Stomach (tissue), 8 donors: ENCODE measurements at regions not wholly inside any gene's neighbourhood (a gene's known extent, or its start where the extent isn't known, plus 50 kb on each side); places are given as distances from the start of the nearest gene placed in this dataset.
"Not testable (repeated sequence)": the region's sequence is repeated elsewhere in the genome, so short reads cannot be mapped to it uniquely, and the experiment has no call there.

Experiments used
- DNase-seq, 2 donors: peaks; one replicate each; pipeline versions ENCODE4 v3.0.0 to v3.0.0-alpha.2; 2013 to 2019
- H3K27ac ChIP-seq, 5 donors: fragments of 200-600 bp in 4 of 5; sonication (generic) in 4 of 5; one replicate each; pipeline ENCODE4 v1.5.1; 2013 to 2019; ENCODE audit warnings: mild to moderate bottlenecking in 1 of 5, moderate library complexity in 1 of 5
- H3K27me3 ChIP-seq, 3 donors: fragments of 200-600 bp; sonication (generic); one replicate each; pipeline ENCODE4 v1.5.1; 2017 to 2019; ENCODE audit warnings: mixed run types in 1 of 3
- H3K36me3 ChIP-seq, 4 donors: fragments of 200-600 bp; sonication (generic); 1 replicate in 3 of 4; 2 replicates in 1 of 4; pipeline ENCODE4 v1.5.1; 2016 to 2019
- H3K4me1 ChIP-seq, 4 donors: fragments of 200-600 bp; sonication (generic); one replicate each; pipeline ENCODE4 v1.5.1; 2016 to 2019
- H3K4me3 ChIP-seq, 4 donors: fragments of 200-600 bp; sonication (generic) in 3 of 4; one replicate each; pipeline ENCODE4 v1.5.1; 2016 to 2019; ENCODE audit warnings: mild to moderate bottlenecking in 1 of 4
- H3K9me3 ChIP-seq, 4 donors: fragments of 200-600 bp; sonication (generic); one replicate each; pipeline ENCODE4 v1.5.1; 2016 to 2019
- CTCF ChIP-seq, 7 experiments: fragments of 450-650 bp in 4 of 7; fragments of 200-600 bp in 3 of 7; sonication (generic) in 3 of 7; IDR thresholded peaks; one replicate each; pipeline ENCODE4 v1.5.1; 2016 to 2019; ENCODE audit warnings: antibody characterized with exemption in 7 of 7, control low read depth in 2 of 7, mild to moderate bottlenecking in 1 of 7
- EP300 ChIP-seq: sonication (generic); formaldehyde crosslinking; IDR thresholded peaks from one replicate; pipeline ENCODE4 v1.6.1; 2017; ENCODE audit warnings: antibody characterized with exemption
- POLR2A ChIP-seq, 4 donors: fragments of 450-650 bp; IDR thresholded peaks; one replicate each; pipeline ENCODE4 v1.6.1; 2016; ENCODE audit warnings: antibody characterized with exemption in 4 of 4, control low read depth in 2 of 4, mild to moderate bottlenecking in 1 of 4, moderate library complexity in 1 of 4
- POLR2AphosphoS5 ChIP-seq, 3 donors: sonication (generic); formaldehyde crosslinking; IDR thresholded peaks; one replicate each; pipeline ENCODE4 v1.6.1; 2016; ENCODE audit warnings: antibody characterized with exemption in 3 of 3
- WGBS, 5 donors: extraction: QIAGEN DNeasy Blood & Tissue Kit in 3 of 5; methylation state at CpG; one replicate each; pipeline versions ENCODE4 v1.1.5 to v1.1.7; 2013 to 2018; 5-methylcytosine and 5-hydroxymethylcytosine counted together
- intact Hi-C: fragments of 100-400 bp; cut with DNase I; formaldehyde crosslinking; loops from one replicate; pipeline ENCODE4 v1.15.1; 2023; ENCODE audit warnings: low total_unique reads
- donor health status: healthy with polysubstance abuse.
- donor health status: Bipolar disorder and iron deficiency.
- donor health status: healthy.

DNA sequence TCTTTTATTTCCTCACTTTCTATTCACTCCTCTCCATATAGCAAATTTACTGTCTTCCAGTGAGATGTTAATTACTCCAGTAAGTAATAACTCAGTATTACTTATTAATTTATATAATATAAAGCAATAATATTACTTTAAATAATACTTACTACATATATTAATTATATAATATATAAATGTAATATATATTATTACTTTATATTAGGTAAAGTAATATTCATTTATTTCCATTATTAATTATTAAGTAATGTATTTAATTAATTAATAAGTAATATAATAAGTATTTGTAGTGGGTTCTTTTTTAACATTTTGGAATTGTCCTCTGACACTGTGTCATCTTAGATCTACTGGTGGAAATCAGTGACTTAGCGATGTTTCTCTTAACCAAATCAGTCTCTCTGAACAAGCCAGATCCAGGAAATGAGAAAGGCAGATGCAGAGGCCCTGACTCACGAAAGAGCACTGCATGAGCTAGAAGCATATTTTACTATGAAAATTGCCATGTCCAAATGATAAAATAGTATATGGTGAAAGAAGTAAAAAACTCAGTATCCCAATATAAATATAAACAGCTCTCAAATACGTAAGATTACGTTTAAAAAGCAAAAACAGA lies 115.9 kb downstream of the DSEL start:
- no peaks in the 10 kb centered on the region for H3K27me3 ChIP-seq
- no peaks in the 10 kb centered on the region for H3K4me1 ChIP-seq
- no peaks in the 10 kb centered on the region for H3K36me3 ChIP-seq
- 81 to 87% (median 85%) methylated on average over 4 of the region's 4 CpGs for WGBS, 5 donors
- no peak overlapping the region for H3K27ac ChIP-seq
- DNase-seq, result no peak
- peaks cover 0 to 8% (median 3%) of the 10 kb centered on the region in 4 donors for H3K9me3 ChIP-seq
- no peak for TF ChIP-seq POLR2A (IDR thresholded peaks at IDR 0.05)
- TF ChIP-seq POLR2AphosphoS5 (IDR thresholded peaks at IDR 0.05), result no peak
- TF ChIP-seq EP300, result no peak
- no peak for TF ChIP-seq CTCF (IDR thresholded peaks at IDR 0.05)
- H3K4me3 ChIP-seq, result no peak overlapping the region
- intact Hi-C loops, result no loop called here

- no peaks in the 10 kb centered on the region for H3K27me3 ChIP-seq
- intact Hi-C loops, result no loop called here
- H3K27ac ChIP-seq, result no peak overlapping the region
- H3K36me3 ChIP-seq, result no peaks in the 10 kb centered on the region
- no peak for TF ChIP-seq EP300
- no peak for TF ChIP-seq POLR2A (IDR thresholded peaks at IDR 0.05)
- TF ChIP-seq CTCF (IDR thresholded peaks at IDR 0.05), result no peak
- no peak overlapping the region for H3K4me3 ChIP-seq
- WGBS, 5 donors, result 29 to 56% (median 36%) methylated on average over 3 of the region's 3 CpGs
- H3K4me1 ChIP-seq, result no peaks in the 10 kb centered on the region
- H3K9me3 ChIP-seq, result no peaks in the 10 kb centered on the region
- no peak for DNase-seq
These were observed 130.5 kb downstream of the DSEL start for GRCh38 chr18:67386032-67386431.

DNA sequence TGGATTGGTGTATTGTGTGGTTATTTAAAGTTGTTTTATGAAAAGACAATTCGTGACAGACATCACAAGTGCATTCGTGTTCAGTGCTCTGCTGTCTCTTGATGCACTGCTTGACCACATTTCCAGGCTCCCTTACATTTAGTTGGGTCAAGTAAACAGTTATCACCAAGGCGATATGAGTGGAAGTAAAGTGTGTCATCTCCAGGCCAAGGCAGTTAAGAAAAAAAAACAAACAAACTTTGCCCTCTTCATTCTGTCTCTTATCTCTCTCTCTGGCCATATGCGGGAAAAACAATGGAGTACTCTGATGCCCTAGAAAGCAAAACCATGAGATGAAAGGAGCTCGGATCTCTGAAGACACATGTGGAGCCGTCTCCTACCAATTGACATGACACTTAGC lies 131.1 kb downstream of the DSEL start:
- H3K27ac ChIP-seq, result no peak overlapping the region
- no peak for DNase-seq
- intact Hi-C loops, result no loop called here
- H3K4me3 ChIP-seq, result no peak overlapping the region
- no peaks in the 10 kb centered on the region for H3K27me3 ChIP-seq
- H3K9me3 ChIP-seq, result no peaks in the 10 kb centered on the region
- WGBS, 5 donors, result 20 to 47% (median 29%) methylated on average over 6 of the region's 6 CpGs
- no peaks in the 10 kb centered on the region for H3K4me1 ChIP-seq
- no peaks in the 10 kb centered on the region for H3K36me3 ChIP-seq
- TF ChIP-seq EP300, result no peak
- TF ChIP-seq POLR2A (IDR thresholded peaks at IDR 0.05), result no peak
- no peak for TF ChIP-seq POLR2AphosphoS5 (IDR thresholded peaks at IDR 0.05)
- no peak for TF ChIP-seq CTCF (IDR thresholded peaks at IDR 0.05)

DNA sequence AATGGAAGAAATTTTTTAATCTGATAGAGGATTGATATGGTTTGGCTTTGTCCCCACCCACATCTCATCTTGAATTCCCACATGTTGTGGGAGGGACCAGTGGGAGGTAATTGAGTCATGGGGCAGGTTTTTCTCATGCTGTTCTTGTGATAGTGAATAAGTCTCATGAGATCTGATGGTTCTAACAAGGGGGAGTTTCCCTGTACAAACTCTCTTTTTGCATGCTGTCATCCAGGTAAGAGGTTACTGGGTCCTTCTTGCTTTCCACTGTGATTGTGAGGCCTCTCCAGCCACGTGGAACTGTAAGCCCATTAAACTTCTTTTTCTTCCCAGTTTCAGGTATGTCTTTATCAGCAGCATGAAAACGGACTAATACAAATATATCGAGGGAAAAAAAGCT lies 132.5 kb downstream of the DSEL start:
- intact Hi-C loops, H3K9me3 ChIP-seq, H3K27me3 ChIP-seq, H3K4me3 ChIP-seq, H3K27ac ChIP-seq, H3K4me1 ChIP-seq, DNase-seq, H3K36me3 ChIP-seq: not testable (repeated sequence)
- WGBS, 5 donors, result 32 to 76% (median 52%) methylated on average over 3 of the region's 3 CpGs

- Histone ChIP-seq H3K36me3 (no peaks in the 10 kb centered on the region), H3K4me3 (no peak overlapping the region), H3K4me1 (no peaks in the 10 kb centered on the region), H3K9me3 (no peaks in the 10 kb centered on the region), H3K27me3 (no peaks in the 10 kb centered on the region), H3K27ac (no peak overlapping the region)
- WGBS, 5 donors, result 81 to 97% (median 92%) methylated on average over 8 to 10 of the region's 10 CpGs
- intact Hi-C loops, result no loop called here
- no peak for DNase-seq
- TF ChIP-seq EP300 (no peak), POLR2AphosphoS5 (IDR thresholded peaks at IDR 0.05) (no peak), CTCF (IDR thresholded peaks at IDR 0.05) (no peak), POLR2A (IDR thresholded peaks at IDR 0.05) (no peak)
These were observed 134.8 kb downstream of the DSEL start for GRCh38 chr18:67381608-67382150.
